HCT116 (cell line): ENCODE measurements at regions not wholly inside any gene's neighbourhood (a gene's known extent, or its start where the extent isn't known, plus 50 kb on each side); places are given as distances from the start of the nearest gene placed in this dataset.

Experiments
- ATAC-seq: fragments of 200-7000 bp; cut with Tn5 transposase; 2 replicates; pipeline ENCODE4 v1.9.1; 2020; ENCODE audit warnings: mild to moderate bottlenecking, moderate library complexity
- BruUV-seq: library from RNA; stranded (reverse); fragments of 400-500 nt; replicated peaks from 2 replicates; lab custom pipeline; 2021; lab: Mats Ljungman, UMichigan
- CTCF ChIA-PET: fragments of 300-600 bp; sonication (Branson Sonifier 250); formaldehyde crosslinking; loops from one replicate; lab custom pipeline; 2021; ENCODE audit warnings: antibody characterized with exemption; lab: Charles Lee
- POLR2A ChIA-PET: fragments of 300-600, 350-600 bp; sonication (Branson Sonifier 250); formaldehyde crosslinking; loops from one replicate; lab custom pipeline; 2021; ENCODE audit warnings: antibody characterized with exemption; lab: Charles Lee
- RAD21 ChIA-PET, 2 experiments: fragments of 300-600 bp; sonication (Branson Sonifier 250); formaldehyde crosslinking; loops; one replicate each; lab custom pipeline; 2023; ENCODE audit warnings: low total read pairs in 2 of 2; ENCODE audit not compliant: uncharacterized antibody in 2 of 2, unreplicated experiment in 2 of 2, low non-redundant PET in 1 of 2; lab: Charles Lee
- DNase-seq: peaks from one replicate; pipeline ENCODE4 v3.0.0-alpha.2; 2010; ENCODE audit warnings: low read depth, low spot score
- H2AFZ ChIP-seq: fragments of 200-600 bp; shearing (Covaris generic), sonication (generic); 2 replicates; pipeline ENCODE4 v1.6.1; 2017; ENCODE audit warnings: low read depth, mixed run types, mixed read lengths, antibody characterized with exemption, low read length; ENCODE audit not compliant: poor library complexity, severe bottlenecking
- H3K27ac ChIP-seq: 2 replicates; pipeline ENCODE4 v1.5.1; 2012; ENCODE audit warnings: low read depth, low read length
- H3K27me3 ChIP-seq: fragments of 200-600 bp; sonication (generic); 2 replicates; pipeline ENCODE4 v1.6.1; 2016; ENCODE audit warnings: mixed run types, low read length, mixed read lengths; ENCODE audit not compliant: insufficient read depth
- H3K36me3 ChIP-seq, 2 experiments: fragments of 200-500 bp in 1 of 2; fragments of 200-600 bp in 1 of 2; sonication (Bioruptor generic) in 1 of 2; sonication (generic) in 1 of 2; 2 replicates each; pipeline versions ENCODE4 v1.5.1 to v1.6.1; 2014 to 2016; ENCODE audit warnings: low read length in 2 of 2, inconsistent platforms in 1 of 2, mixed read lengths in 1 of 2, mixed run types in 1 of 2; ENCODE audit not compliant: insufficient read depth in 2 of 2, control insufficient read depth in 1 of 2
- H3K4me1 ChIP-seq, 2 experiments: fragments of 200-600 bp in 1 of 2; sonication (generic) in 1 of 2; 2 replicates each; pipeline versions ENCODE4 v1.5.1 to v1.6.1; 2012 to 2017; ENCODE audit warnings: low read length in 2 of 2, inconsistent platforms in 1 of 2, mild to moderate bottlenecking in 1 of 2, mixed read lengths in 1 of 2, mixed run types in 1 of 2, moderate library complexity in 1 of 2; ENCODE audit not compliant: insufficient read depth in 2 of 2, control insufficient read depth in 1 of 2
- H3K4me2 ChIP-seq: fragments of 200-600 bp; sonication (generic); 2 replicates; pipeline ENCODE4 v1.6.1; 2017; ENCODE audit warnings: mixed run types, low read length, mixed read lengths
- H3K4me3 ChIP-seq, 2 experiments: fragments of 200-600 bp in 1 of 2; sonication (generic) in 1 of 2; replicated peaks in 1 of 2; 2 replicates each; pipeline ENCODE4 v1.5.1; 2011 to 2016; ENCODE audit warnings: low read length in 2 of 2, control low read depth in 1 of 2, low read depth in 1 of 2, mild to moderate bottlenecking in 1 of 2, mixed read lengths in 1 of 2, mixed run types in 1 of 2
- H3K79me2 ChIP-seq: fragments of 200-600 bp; sonication (generic); 2 replicates; pipeline ENCODE4 v1.6.1; 2017; ENCODE audit warnings: mild to moderate bottlenecking, mixed run types, low read length, moderate library complexity, mixed read lengths; ENCODE audit not compliant: insufficient read depth
- H3K9ac ChIP-seq: fragments of 200-600 bp; sonication (generic); 2 replicates; pipeline ENCODE4 v1.6.1; 2016; ENCODE audit warnings: low read length, mixed read lengths
- H3K9me2 ChIP-seq: fragments of 200-600 bp; sonication (generic), shearing (Covaris generic); 2 replicates; pipeline ENCODE4 v1.6.1; 2017; ENCODE audit warnings: mixed run types, mild to moderate bottlenecking, moderate library complexity; ENCODE audit not compliant: insufficient read depth
- H3K9me3 ChIP-seq, 2 experiments: fragments of 200-500 bp in 1 of 2; fragments of 200-600 bp in 1 of 2; sonication (Bioruptor generic) in 1 of 2; sonication (generic) in 1 of 2; 2 replicates each; pipeline ENCODE4 v1.6.1; 2014 to 2017; ENCODE audit warnings: low read length in 2 of 2, mixed read lengths in 2 of 2, inconsistent platforms in 1 of 2, low read depth in 1 of 2, mild to moderate bottlenecking in 1 of 2, mixed run types in 1 of 2, moderate library complexity in 1 of 2; ENCODE audit not compliant: control insufficient read depth in 1 of 2, insufficient read depth in 1 of 2
- H4K20me1 ChIP-seq: fragments of 200-600 bp; sonication (generic), shearing (Covaris generic); 2 replicates; pipeline ENCODE4 v1.6.1; 2017; ENCODE audit warnings: mixed run types, mild to moderate bottlenecking, moderate library complexity; ENCODE audit not compliant: insufficient read depth
- ATF3 ChIP-seq: IDR thresholded peaks from 2 replicates; pipeline ENCODE4 v1.6.1; 2012
- CBX3 ChIP-seq: IDR thresholded peaks from 2 replicates; pipeline ENCODE4 v1.6.1; 2012; ENCODE audit warnings: low read depth
- CTCF ChIP-seq, 3 experiments: fragments of 200-600 bp in 1 of 3; sonication (generic) in 1 of 3; IDR thresholded peaks in 2 of 3; conservative IDR thresholded peaks in 1 of 3; 2 replicates each; pipeline ENCODE4 v1.5.1; 2012 to 2017; ENCODE audit warnings: low read depth in 2 of 3, low read length in 2 of 3, antibody characterized with exemption in 1 of 3, borderline replicate concordance in 1 of 3, control low read depth in 1 of 3, mild to moderate bottlenecking in 1 of 3, mixed read lengths in 1 of 3, mixed run types in 1 of 3, moderate library complexity in 1 of 3; ENCODE audit not compliant: insufficient read depth in 1 of 3
- EGR1 ChIP-seq: IDR thresholded peaks from 2 replicates; pipeline ENCODE4 v1.6.1; 2012; ENCODE audit warnings: low read depth
- ELF1 ChIP-seq: IDR thresholded peaks from 2 replicates; pipeline ENCODE4 v1.6.1; 2012; ENCODE audit warnings: low read depth, borderline replicate concordance
- FOSL1 ChIP-seq: IDR thresholded peaks from 2 replicates; pipeline ENCODE4 v1.6.1; 2012; ENCODE audit warnings: low read depth
- JUND ChIP-seq: IDR thresholded peaks from 2 replicates; pipeline ENCODE4 v1.6.1; 2012
- MAX ChIP-seq: IDR thresholded peaks from 2 replicates; pipeline ENCODE4 v1.6.1; 2012
- RAD21 ChIP-seq: IDR thresholded peaks from 2 replicates; pipeline ENCODE4 v1.6.1; 2012; ENCODE audit warnings: low read depth, mild to moderate bottlenecking
- TCF7L2 ChIP-seq: IDR thresholded peaks from 2 replicates; pipeline ENCODE4 v1.7.0; 2011; ENCODE audit warnings: borderline replicate concordance, inconsistent platforms; ENCODE audit not compliant: insufficient read depth, insufficient read length; ENCODE audit errors: extremely low read depth
- YY1 ChIP-seq: IDR thresholded peaks from 2 replicates; pipeline ENCODE4 v1.6.1; 2011; ENCODE audit warnings: low read length, low read depth, moderate library complexity, mild to moderate bottlenecking; ENCODE audit not compliant: insufficient replicate concordance; ENCODE audit errors: extremely low read depth
- ZFX ChIP-seq: fragments of 450-650 bp; IDR thresholded peaks from 2 replicates; pipeline ENCODE4 v1.6.1; 2017
- ZNF274 ChIP-seq: fragments of 200-500 bp; sonication (Bioruptor generic); IDR thresholded peaks from 2 replicates; pipeline ENCODE4 v1.6.1; 2014; ENCODE audit warnings: mild to moderate bottlenecking, low read depth, low read length, inconsistent platforms
- intact Hi-C: fragments of 100-400 bp; cut with micrococcal nuclease; formaldehyde crosslinking; loops from 2 replicates; pipeline ENCODE4 v1.10.0; 2022

- no peak for TF ChIP-seq CBX3
- TF ChIP-seq ZNF274: no peak
- no peak for TF ChIP-seq MAX
Observed at GRCh38 chr10:20962165-20962564, 65.1 kb upstream of the NEBL start (continued).

GRCh38 chr10:20959242-20959641, 62.1 kb upstream of the NEBL start:
- BruUV-seq: no TSS peak

More at GRCh38 chr10:20959242-20959641, 62.1 kb upstream of the NEBL start:
- intact Hi-C loops: no loop called here
- POLR2A ChIA-PET: no interaction called here
- no peak overlapping the region for H3K4me3 ChIP-seq
- no peak overlapping the region for H3K4me2 ChIP-seq
- no peaks in the 10 kb centered on the region for H3K4me1 ChIP-seq
- no peaks in the 10 kb centered on the region for H3K27me3 ChIP-seq
- TF ChIP-seq ATF3 (no peak), MAX (no peak), JUND (no peak), CTCF (IDR thresholded peaks at IDR 0.05 in 2 of 3, conservative IDR thresholded peaks at IDR 0.05 in 1 of 3; ENCODE audit: borderline replicate concordance in 1 of 3, insufficient read depth in 1 of 3, low read depth in 2 of 3, low read length in 2 of 3) (no peak), CBX3 (no peak), FOSL1 (no peak), TCF7L2 (no peak), EGR1 (no peak), RAD21 (no peak), YY1 (no peak), ZNF274 (no peak), ZFX (no peak), ELF1 (no peak)
- TF ChIP-seq, all 23 proteins: peak for 0
- Histone ChIP-seq H3K36me3 (no peaks in the 10 kb centered on the region), H3K9me3 (no peaks in the 10 kb centered on the region), H3K9ac (no peak overlapping the region), H2AFZ (no peak overlapping the region), H4K20me1 (no peaks in the 10 kb centered on the region), H3K79me2 (no peaks in the 10 kb centered on the region), H3K9me2 (no peaks in the 10 kb centered on the region), H3K27ac (no peak overlapping the region)
- ChIA-PET CTCF (no interaction called here), RAD21 (no interaction called here)
- ATAC-seq (no peak), DNase-seq (no peak)
